Mucosa of descending colon (tissue), 3 donors: ENCODE measurements at regions not wholly inside any gene's neighbourhood (a gene's known extent, or its start where the extent isn't known, plus 50 kb on each side); places are given as distances from the start of the nearest gene placed in this dataset.

Source experiments
- ATAC-seq: fragments of 200-7000 bp; cut with Tn5 transposase; one replicate; pipeline ENCODE4 v1.9.1; 2020; ENCODE audit warnings: mild to moderate bottlenecking, moderate library complexity
- DNase-seq, 3 donors: peaks; one replicate each; pipeline ENCODE4 v3.0.0-alpha.2; 2020
- H3K36me3 ChIP-seq: fragments of 200-600 bp; one replicate; pipeline ENCODE4 v1.8.0; 2021; ENCODE audit warnings: low read depth, mild to moderate bottlenecking
- H3K4me1 ChIP-seq: fragments of 200-600 bp; one replicate; pipeline ENCODE4 v1.8.0; 2021; ENCODE audit warnings: low read depth, mild to moderate bottlenecking
- H3K4me3 ChIP-seq: fragments of 200-600 bp; one replicate; pipeline ENCODE4 v1.8.0; 2021; ENCODE audit warnings: mild to moderate bottlenecking
- H3K9me3 ChIP-seq: fragments of 200-600 bp; one replicate; pipeline ENCODE4 v1.8.0; 2021; ENCODE audit warnings: mild to moderate bottlenecking
- CTCF ChIP-seq: fragments of 200-600 bp; IDR thresholded peaks from one replicate; pipeline ENCODE4 v1.8.0; 2022; ENCODE audit warnings: antibody characterized with exemption, mild to moderate bottlenecking
- intact Hi-C, 2 donors: fragments of 100-400 bp; cut with DNase I in 1 of 2; cut with micrococcal nuclease in 1 of 2; formaldehyde crosslinking; loops; one replicate each; pipeline versions ENCODE4 v1.11.0 to v1.11.1; 2022; cut with DNase I, micrococcal nuclease
- donor health status: DM: no; HTN: no; CAD: no; lungs with moderate emphysema.
- donor health status: DM: no; HTN: no; CAD: no.
- donor health status: DM: no; HTN: yes; CAD: no.

- Histone ChIP-seq H3K36me3 (no peaks in the 10 kb centered on the region), H3K4me3 (no peak overlapping the region), H3K9me3 (peaks cover 11% of the 10 kb centered on the region), H3K4me1 (no peaks in the 10 kb centered on the region)
- ATAC-seq (no peak), DNase-seq (no peak)
- no peak for TF ChIP-seq CTCF
- intact Hi-C loops = no loop called here
Observed at GRCh38 chr14:30085943-30086342, 158.3 kb upstream of the PRKD1 start.

- Histone ChIP-seq H3K4me3 (no peak overlapping the region), H3K36me3 (no peaks in the 10 kb centered on the region), H3K9me3 (peaks cover 25% of the 10 kb centered on the region), H3K4me1 (no peaks in the 10 kb centered on the region)
- ATAC-seq = no peak
- TF ChIP-seq CTCF = no peak
- no peak for DNase-seq
- intact Hi-C loops = no loop called here
Observed at GRCh38 chr14:30088620-30089019, 161.0 kb upstream of the PRKD1 start.

GRCh38 chr14:30108975-30109700, 181.5 kb upstream of the PRKD1 start:
- H3K36me3 ChIP-seq = no peaks in the 10 kb centered on the region
- intact Hi-C loops = no loop called here
- ATAC-seq = no peak
- TF ChIP-seq CTCF = no peak
- no peaks in the 10 kb centered on the region for H3K9me3 ChIP-seq
- H3K4me3 ChIP-seq = no peak overlapping the region
- DNase-seq = no peak
- H3K4me1 ChIP-seq = no peaks in the 10 kb centered on the region

GRCh38 chr14:30114051-30114450, 186.4 kb upstream of the PRKD1 start:
- Histone ChIP-seq H3K4me1 (no peaks in the 10 kb centered on the region), H3K9me3 (no peaks in the 10 kb centered on the region), H3K4me3 (no peak overlapping the region), H3K36me3 (no peaks in the 10 kb centered on the region)
- intact Hi-C loops = no loop called here
- ATAC-seq (no peak), DNase-seq (no peak)
- no peak for TF ChIP-seq CTCF

GRCh38 chr14:30115756-30116155, 188.1 kb upstream of the PRKD1 start:
- Histone ChIP-seq H3K36me3 (no peaks in the 10 kb centered on the region), H3K9me3 (no peaks in the 10 kb centered on the region), H3K4me3 (no peak overlapping the region), H3K4me1 (no peaks in the 10 kb centered on the region)
- intact Hi-C loops = no loop called here
- TF ChIP-seq CTCF = no peak
- DNase-seq (no peak), ATAC-seq (no peak)
